ENCODE measurements at regions not wholly inside any gene's neighbourhood (a gene's known extent, or its start where the extent isn't known, plus 50 kb on each side); places are given as distances from the start of the nearest gene placed in this dataset.

DNA sequence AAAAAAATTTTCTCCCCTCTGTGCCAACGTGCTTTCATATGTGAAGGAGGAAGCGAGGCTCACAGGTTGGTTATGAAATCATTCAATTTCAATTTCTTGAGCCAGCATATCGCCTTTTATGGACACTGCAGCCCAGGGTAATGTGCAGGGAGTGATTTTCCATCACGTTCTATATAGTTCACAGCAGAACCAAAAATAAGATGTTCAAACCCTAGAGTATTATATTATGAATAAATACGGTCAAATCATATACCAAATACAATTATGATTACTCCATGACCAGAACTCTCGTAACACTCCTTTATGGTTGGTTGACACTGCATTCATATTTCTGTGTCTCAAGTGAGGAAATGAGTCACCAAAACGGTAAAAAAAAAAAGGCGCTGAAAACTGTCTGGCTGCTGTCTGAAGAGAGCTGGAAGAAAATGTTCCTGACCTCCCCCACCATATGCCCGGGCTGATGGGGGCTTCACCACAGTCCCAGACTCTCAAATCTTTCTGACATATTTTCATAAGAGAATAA is 75.8 kb upstream of the UBAC2 start:
- Histone ChIP-seq H2BK120ac (ENCODE audit: low read depth, low read length, poor library complexity, severe bottlenecking) (no peak overlapping the region), H3K56ac (ENCODE audit: insufficient read length, low read depth, low read length) (no peak overlapping the region), H3K18ac (ENCODE audit: insufficient read length, low read depth, low read length) (no peak overlapping the region), H4K5ac (ENCODE audit: insufficient read length, low read depth, low read length) (no peak overlapping the region), H3K79me1 (ENCODE audit: insufficient read depth, low read depth, low read length, poor library complexity, severe bottlenecking) (no peaks in the 10 kb centered on the region), H3T11ph (ENCODE audit: low read length) (no peak overlapping the region), H4K20me1 (ENCODE audit: control insufficient read depth, insufficient read depth, insufficient read length) (no peaks in the 10 kb centered on the region), H2BK20ac (ENCODE audit: low read depth, low read length, poor library complexity, severe bottlenecking) (no peak overlapping the region), H4K91ac (ENCODE audit: insufficient read length, low read depth, low read length) (no peak overlapping the region), H4K8ac (replicated peaks; ENCODE audit: insufficient read length, low read depth, low read length) (no peak overlapping the region), H3K9ac (ENCODE audit: extremely low read depth, insufficient read length, low read length) (no peak overlapping the region), H3K79me2 (ENCODE audit: insufficient read depth, low read length) (no peaks in the 10 kb centered on the region), H2AK5ac (ENCODE audit: insufficient read length, low read length) (no peak overlapping the region), H3K27ac (ENCODE audit: insufficient read length, low read depth, low read length) (no peak overlapping the region), H3K4me2 (ENCODE audit: insufficient read depth, insufficient read length, low read length) (no peak overlapping the region), H2AFZ (ENCODE audit: low read length) (no peak overlapping the region), H3K23ac (ENCODE audit: insufficient read length, low read depth, low read length) (no peak overlapping the region), H2BK15ac (ENCODE audit: low read depth, low read length) (no peak overlapping the region), H3K4me1 (ENCODE audit: insufficient read depth, low read length) (peaks cover 4% of the 10 kb centered on the region; the same call in 1 of the 2 replicates), H3K23me2 (ENCODE audit: insufficient read length, low read depth, low read length, poor library complexity, severe bottlenecking) (no peaks in the 10 kb centered on the region), H3K14ac (ENCODE audit: insufficient read depth, low read length) (no peak overlapping the region), H2BK5ac (ENCODE audit: insufficient read length, low read length) (no peak overlapping the region), H2BK12ac (ENCODE audit: insufficient read length, low read depth, low read length) (no peak overlapping the region), H3K9me3 (ENCODE audit: control insufficient read depth, low read depth, low read length) (no peaks in the 10 kb centered on the region), H3K27me3 (ENCODE audit: insufficient read depth, low read length) (no peaks in the 10 kb centered on the region; the same call in 1 of the 2 replicates), H3K4ac (ENCODE audit: low read depth, low read length) (no peak overlapping the region)
- H3K27me3 Mint-ChIP-seq (ENCODE audit: low read depth), result peaks cover 35% of the 10 kb centered on the region
- no peak overlapping the region for H3K27ac Mint-ChIP-seq
- peaks cover 5% of the 10 kb centered on the region in 2 experiments for H3K9me3 Mint-ChIP-seq
- peaks cover 0 to 4% (median 0%) of the 10 kb centered on the region in 3 experiments; a peak in 1 of 7 replicates for H3K36me3 Mint-ChIP-seq (ENCODE audit: insufficient read depth in 1 of 3, low read depth in 3 of 3)
- peaks cover 17 to 18% of the 10 kb centered on the region in 2 experiments for H3K4me1 Mint-ChIP-seq
- no CpG with 5 or more reads among the region's 9 CpGs for WGBS (ENCODE audit: extremely low coverage, insufficient read length, low lambda C conversion rate)
- TF ChIP-seq CTCF (conservative IDR thresholded peaks at IDR 0.05), result no peak
- no peak overlapping the region for H3K4me3 Mint-ChIP-seq
- DNase-seq, result no peak
